ENCODE measurements at regions not wholly inside any gene's neighbourhood (a gene's known extent, or its start where the extent isn't known, plus 50 kb on each side); places are given as distances from the start of the nearest gene placed in this dataset.

GRCh38 chr5:173514661-173515060 lies 101.8 kb downstream of the BOD1 start:
- Mint-ChIP-seq H3K4me3 (ENCODE audit: unreplicated experiment) (no peak overlapping the region), H3K27me3 (ENCODE audit: insufficient read depth, unreplicated experiment) (no peaks in the 10 kb centered on the region), H3K36me3 (ENCODE audit: insufficient read depth, unreplicated experiment) (no peaks in the 10 kb centered on the region), H3K9me3 (ENCODE audit: unreplicated experiment) (no peaks in the 10 kb centered on the region), H3K4me1 (ENCODE audit: insufficient read depth, unreplicated experiment) (no peaks in the 10 kb centered on the region), H3K27ac (ENCODE audit: low read depth, unreplicated experiment) (no peak overlapping the region)
- ChIA-PET CTCF (interaction anchor here (1.3 kb wide), 1 partner anchor 33 kb away, joined by 4 read pairs; no protein-coding TSS in a partner anchor), POLR2A (interaction anchor here (0.9 to 1.9 kb wide), 4 partner anchors 9 to 53 kb away, joined by 3 to 4 read pairs (median 3); no protein-coding TSS in a partner anchor)
- DNase-seq (ENCODE audit: unreplicated experiment): peak; percentile 14
- intact Hi-C loops (cut with micrococcal nuclease): no loop called here
- TF ChIP-seq CTCF (IDR thresholded peaks at IDR 0.05; ENCODE audit: unreplicated experiment): no peak
- BruUV-seq (replicated peaks): no TSS peak

GRCh38 chr5:173513521-173513991 lies 102.9 kb downstream of the BOD1 start:
- intact Hi-C loops (cut with micrococcal nuclease): no loop called here
- BruUV-seq (replicated peaks): no TSS peak
- Mint-ChIP-seq H3K27me3 (ENCODE audit: insufficient read depth, unreplicated experiment) (no peaks in the 10 kb centered on the region), H3K36me3 (ENCODE audit: insufficient read depth, unreplicated experiment) (no peaks in the 10 kb centered on the region), H3K27ac (ENCODE audit: low read depth, unreplicated experiment) (no peak overlapping the region), H3K4me1 (ENCODE audit: insufficient read depth, unreplicated experiment) (no peaks in the 10 kb centered on the region), H3K9me3 (ENCODE audit: unreplicated experiment) (no peaks in the 10 kb centered on the region), H3K4me3 (ENCODE audit: unreplicated experiment) (no peak overlapping the region)
- no peak for TF ChIP-seq CTCF (IDR thresholded peaks at IDR 0.05; ENCODE audit: unreplicated experiment)
- no peak for DNase-seq (ENCODE audit: unreplicated experiment)
- POLR2A ChIA-PET: interaction anchor here (0.9 to 1.0 kb wide), 2 partner anchors 11 to 51 kb away, joined by 3 read pairs; no protein-coding TSS in a partner anchor
- CTCF ChIA-PET: interaction anchor here (0.9 to 1.4 kb wide), 3 partner anchors 34 to 220 kb away, joined by 4 to 7 read pairs (median 4); no protein-coding TSS in a partner anchor

- no peaks in the 10 kb centered on the region for H3K36me3 Mint-ChIP-seq (ENCODE audit: insufficient read depth, unreplicated experiment)
- intact Hi-C loops (cut with micrococcal nuclease): no loop called here
- ChIA-PET POLR2A (no interaction called here), CTCF (interaction anchor here (0.9 to 1.4 kb wide), 2 partner anchors 41 to 219 kb away, joined by 4 to 7 read pairs; no protein-coding TSS in a partner anchor)
- no peaks in the 10 kb centered on the region for H3K9me3 Mint-ChIP-seq (ENCODE audit: unreplicated experiment)
- no peaks in the 10 kb centered on the region for H3K4me1 Mint-ChIP-seq (ENCODE audit: insufficient read depth, unreplicated experiment)
- DNase-seq (ENCODE audit: unreplicated experiment): no peak
- H3K27ac Mint-ChIP-seq (ENCODE audit: low read depth, unreplicated experiment): no peak overlapping the region
- H3K27me3 Mint-ChIP-seq (ENCODE audit: insufficient read depth, unreplicated experiment): no peaks in the 10 kb centered on the region
- BruUV-seq (replicated peaks): no TSS peak
- no peak overlapping the region for H3K4me3 Mint-ChIP-seq (ENCODE audit: unreplicated experiment)
- no peak for TF ChIP-seq CTCF (IDR thresholded peaks at IDR 0.05; ENCODE audit: unreplicated experiment)
These were observed 103.6 kb downstream of the BOD1 start for GRCh38 chr5:173512637-173513435.

- ChIA-PET POLR2A (no interaction called here), CTCF (interaction anchor here (0.6 kb wide), 1 partner anchor 206 kb away, joined by 4 read pairs; no protein-coding TSS in a partner anchor)
- no peak for DNase-seq (ENCODE audit: unreplicated experiment)
- no peak for TF ChIP-seq CTCF (IDR thresholded peaks at IDR 0.05; ENCODE audit: unreplicated experiment)
- intact Hi-C loops (cut with micrococcal nuclease): no loop called here
- Mint-ChIP-seq H3K4me1 (ENCODE audit: insufficient read depth, unreplicated experiment) (no peaks in the 10 kb centered on the region), H3K36me3 (ENCODE audit: insufficient read depth, unreplicated experiment) (no peaks in the 10 kb centered on the region), H3K27ac (ENCODE audit: low read depth, unreplicated experiment) (no peak overlapping the region), H3K4me3 (ENCODE audit: unreplicated experiment) (no peak overlapping the region), H3K9me3 (ENCODE audit: unreplicated experiment) (no peaks in the 10 kb centered on the region), H3K27me3 (ENCODE audit: insufficient read depth, unreplicated experiment) (no peaks in the 10 kb centered on the region)
- no TSS peak for BruUV-seq (replicated peaks)
These were observed 107.4 kb downstream of the BOD1 start for GRCh38 chr5:173509060-173509459.

All from MCF 10A (cell line).